ENCODE measurements at regions not wholly inside any gene's neighbourhood (a gene's known extent, or its start where the extent isn't known, plus 50 kb on each side); places are given as distances from the start of the nearest gene placed in this dataset.

GRCh38 chr20:40808936-40809335, 119.9 kb upstream of the MAFB start:
- DNase-seq, result no peak

- no peak for DNase-seq
Observed at GRCh38 chr20:40809361-40809760, 120.3 kb upstream of the MAFB start.

GRCh38 chr20:40810332-40811000, 121.4 kb upstream of the MAFB start:
- no peak for DNase-seq

GRCh38 chr20:40811004-40811403, 122.0 kb upstream of the MAFB start:
- no peak for DNase-seq

GRCh38 chr20:40811660-40812414, 122.8 kb upstream of the MAFB start:
- DNase-seq, result no peak

- no peak for DNase-seq
Observed at GRCh38 chr20:40812415-40812925, 123.4 kb upstream of the MAFB start.

- DNase-seq, result no peak
Observed at GRCh38 chr20:40813029-40813431, 124.0 kb upstream of the MAFB start.

- no peak for DNase-seq
Observed at GRCh38 chr20:40813708-40814630, 124.9 kb upstream of the MAFB start.

GRCh38 chr20:40814631-40814960, 125.6 kb upstream of the MAFB start:
- DNase-seq, result no peak

- DNase-seq, result no peak
Observed at GRCh38 chr20:40815156-40816038, 126.4 kb upstream of the MAFB start.

- no peak for DNase-seq
Observed at GRCh38 chr20:40816039-40816352, 127.0 kb upstream of the MAFB start.

GRCh38 chr20:40821429-40821828, 132.4 kb upstream of the MAFB start:
- no peak for DNase-seq

GRCh38 chr20:40826699-40827098, 137.7 kb upstream of the MAFB start:
- DNase-seq, result no peak

GRCh38 chr20:40835321-40835720, 146.3 kb upstream of the MAFB start:
- no peak for DNase-seq

GRCh38 chr20:40838509-40838908, 149.5 kb upstream of the MAFB start:
- DNase-seq, result no peak

GRCh38 chr20:40843251-40843650, 154.2 kb upstream of the MAFB start:
- peak in 3 of 14 donors; percentile 0 to 3 (median 2) for DNase-seq

GRCh38 chr20:40844332-40844731, 155.3 kb upstream of the MAFB start:
- DNase-seq, result no peak

GRCh38 chr20:40848096-40848495, 159.1 kb upstream of the MAFB start:
- DNase-seq, result no peak

GRCh38 chr20:40848526-40848925, 159.5 kb upstream of the MAFB start:
- no peak for DNase-seq

- DNase-seq, result no peak
Observed at GRCh38 chr20:40849456-40849855, 160.4 kb upstream of the MAFB start.

- no peak for DNase-seq
Observed at GRCh38 chr20:40851051-40851450, 162.0 kb upstream of the MAFB start.

- no peak for DNase-seq
Observed at GRCh38 chr20:40855269-40855668, 166.2 kb upstream of the MAFB start.

All from C1 segment of cervical spinal cord (tissue), 14 donors.